DND-41 (cell line): ENCODE measurements at regions not wholly inside any gene's neighbourhood (a gene's known extent, or its start where the extent isn't known, plus 50 kb on each side); places are given as distances from the start of the nearest gene placed in this dataset.

Experiments
- ATAC-seq: fragments of 200-7000 bp; cut with Tn5 transposase; 3 replicates; pipeline ENCODE4 v1.9.1; 2021; ENCODE audit warnings: low read depth; ENCODE audit not compliant: insufficient read depth
- DNase-seq: peaks from one replicate; pipeline ENCODE4 v3.0.0-alpha.2; 2020
- H2AFZ ChIP-seq: 2 replicates; pipeline ENCODE4 v1.6.0; 2012; ENCODE audit warnings: low read depth, low read length
- H3K27ac ChIP-seq: 2 replicates; pipeline ENCODE4 v1.5.1; 2012; ENCODE audit warnings: low read length, inconsistent platforms
- H3K27me3 ChIP-seq: fragments of 200-600 bp; sonication (generic); 2 replicates; pipeline ENCODE4 v1.6.0; 2012; ENCODE audit warnings: low read length, mild to moderate bottlenecking, inconsistent platforms; ENCODE audit not compliant: insufficient read depth, poor library complexity
- H3K36me3 ChIP-seq: 2 replicates; pipeline ENCODE4 v1.5.1; 2012; ENCODE audit warnings: low read length, inconsistent platforms; ENCODE audit not compliant: insufficient read depth
- H3K4me1 ChIP-seq: 2 replicates; pipeline ENCODE4 v1.5.1; 2012; ENCODE audit warnings: mild to moderate bottlenecking, low read length; ENCODE audit not compliant: insufficient read depth
- H3K4me2 ChIP-seq: 2 replicates; pipeline ENCODE4 v1.6.0; 2012; ENCODE audit warnings: mild to moderate bottlenecking, moderate library complexity, low read length, inconsistent platforms; ENCODE audit not compliant: insufficient read depth
- H3K4me3 ChIP-seq, 2 experiments: fragments of 200-600 bp in 1 of 2; shearing (Covaris generic) in 1 of 2; 2 replicates each; pipeline ENCODE4 v1.5.1; 2012 to 2016; ENCODE audit warnings: inconsistent platforms in 2 of 2, low read length in 2 of 2, mild to moderate bottlenecking in 2 of 2, low read depth in 1 of 2, moderate library complexity in 1 of 2
- H3K79me2 ChIP-seq: 2 replicates; pipeline ENCODE4 v1.6.0; 2012; ENCODE audit warnings: low read length, inconsistent platforms; ENCODE audit not compliant: insufficient read depth
- H3K9ac ChIP-seq: 2 replicates; pipeline ENCODE4 v1.6.0; 2012; ENCODE audit warnings: low read depth, mild to moderate bottlenecking, inconsistent platforms, low read length, moderate library complexity
- H3K9me3 ChIP-seq: 2 replicates; pipeline ENCODE4 v1.5.1; 2012; ENCODE audit warnings: low read length, moderate library complexity, mild to moderate bottlenecking, inconsistent platforms; ENCODE audit not compliant: insufficient read depth, severe bottlenecking
- H4K20me1 ChIP-seq: 2 replicates; pipeline ENCODE4 v1.6.0; 2012; ENCODE audit warnings: low read length; ENCODE audit not compliant: insufficient read depth
- CTCF ChIP-seq: IDR thresholded peaks from 2 replicates; pipeline ENCODE4 v1.5.1; 2012; ENCODE audit warnings: borderline replicate concordance, low read length, moderate library complexity, mild to moderate bottlenecking; ENCODE audit not compliant: poor library complexity, severe bottlenecking; ENCODE audit errors: extremely low read depth
- EZH2 ChIP-seq: IDR thresholded peaks from 3 replicates; pipeline ENCODE4 v1.6.1; 2012; ENCODE audit warnings: borderline replicate concordance, low read depth, mild to moderate bottlenecking, moderate library complexity, low read length, inconsistent platforms; ENCODE audit not compliant: severe bottlenecking

DNA sequence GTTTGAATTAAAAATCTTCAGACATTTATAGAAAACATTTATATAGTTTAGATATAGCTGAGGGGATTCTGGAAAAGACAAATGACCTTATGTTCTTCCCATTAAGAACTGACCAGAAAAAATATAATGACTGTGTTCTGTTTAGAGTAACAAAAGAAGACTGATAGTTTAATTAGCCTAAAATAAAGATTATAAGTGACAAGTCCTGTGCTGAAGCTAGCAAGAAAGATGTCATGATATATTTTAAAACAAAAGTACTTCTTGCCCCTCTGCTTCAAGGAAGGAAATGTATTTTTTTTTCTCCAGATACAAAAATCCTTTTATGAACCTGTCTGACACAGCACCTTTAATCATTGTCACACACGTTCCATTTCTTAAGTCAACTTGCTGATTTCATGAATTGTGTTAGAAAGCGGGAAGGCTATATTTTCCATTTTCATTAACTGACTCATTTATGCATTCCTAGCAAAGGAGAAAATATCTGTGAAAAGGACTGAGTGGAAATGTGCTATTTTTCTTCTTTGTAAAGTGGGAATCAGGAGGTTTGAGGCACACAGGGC is 690.7 kb upstream of the GOT2 start:
- Histone ChIP-seq H3K36me3 (no peaks in the 10 kb centered on the region), H3K9me3 (no peaks in the 10 kb centered on the region), H3K79me2 (no peaks in the 10 kb centered on the region)

DNA sequence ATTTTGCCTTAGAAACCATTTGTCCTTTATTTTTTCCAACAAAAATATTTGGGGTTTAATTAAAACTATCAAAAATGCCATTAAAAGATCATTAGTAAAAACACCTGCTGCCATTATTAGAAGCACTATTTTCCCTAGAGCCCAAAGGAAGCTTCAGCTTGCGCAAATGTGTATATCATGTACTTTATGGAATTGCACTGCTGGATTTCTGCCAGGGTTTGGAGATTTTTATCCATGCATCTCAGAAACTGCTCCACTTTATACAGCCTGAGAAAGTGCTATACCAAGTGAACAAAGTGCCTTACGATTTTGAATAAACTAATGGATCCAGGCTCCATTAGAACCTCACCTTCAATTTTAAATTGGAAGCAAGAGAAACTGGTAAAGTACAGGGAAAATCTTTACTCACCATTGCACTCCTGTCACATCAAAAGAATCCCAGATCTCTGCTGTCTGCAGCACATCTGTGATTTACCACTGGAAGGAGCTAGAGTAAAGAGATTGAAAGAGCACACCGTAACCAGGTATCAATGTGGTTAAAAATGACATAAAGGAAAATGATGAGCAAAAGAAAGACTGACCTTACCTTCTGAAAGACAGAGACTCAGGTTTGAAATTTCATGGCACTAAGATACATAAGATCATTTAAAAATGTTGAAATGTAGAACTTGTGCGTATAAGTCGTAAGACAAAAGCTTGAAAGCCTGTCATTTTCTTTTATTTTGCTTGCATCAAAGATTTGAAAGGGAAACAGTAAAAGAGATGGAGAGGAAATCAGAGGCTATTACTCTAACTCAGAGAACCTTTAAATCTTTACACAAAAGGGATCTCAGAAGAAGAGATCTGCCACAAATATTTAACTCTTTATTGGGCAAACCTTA is 678.1 kb upstream of the GOT2 start:
- DNase-seq (no peak), ATAC-seq (no peak)
- H3K36me3 ChIP-seq: no peaks in the 10 kb centered on the region
- H4K20me1 ChIP-seq: no peaks in the 10 kb centered on the region
- no peak overlapping the region for H3K9ac ChIP-seq
- no peaks in the 10 kb centered on the region for H3K9me3 ChIP-seq
- no peak overlapping the region for H3K4me3 ChIP-seq
- no peaks in the 10 kb centered on the region for H3K79me2 ChIP-seq
- no peak overlapping the region for H3K27ac ChIP-seq
- H2AFZ ChIP-seq: no peak overlapping the region
- H3K27me3 ChIP-seq: no peaks in the 10 kb centered on the region
- peak; percentile 32 for TF ChIP-seq CTCF
- TF ChIP-seq EZH2: no peak
- H3K4me2 ChIP-seq: no peak overlapping the region
- H3K4me1 ChIP-seq: no peaks in the 10 kb centered on the region

More for the DNA sequence above, 690.7 kb upstream of the GOT2 start:
- H3K4me2 ChIP-seq: no peak overlapping the region
- TF ChIP-seq CTCF (no peak), EZH2 (no peak)
- no peak overlapping the region for H3K27ac ChIP-seq
- ATAC-seq: no peak
- no peaks in the 10 kb centered on the region for H3K27me3 ChIP-seq
- no peak overlapping the region for H3K9ac ChIP-seq
- no peak overlapping the region for H2AFZ ChIP-seq
- H3K4me1 ChIP-seq: no peaks in the 10 kb centered on the region
- no peak overlapping the region for H3K4me3 ChIP-seq
- no peaks in the 10 kb centered on the region for H4K20me1 ChIP-seq
- DNase-seq: no peak

- H3K4me2 ChIP-seq: no peak overlapping the region
- ATAC-seq (no peak), DNase-seq (no peak)
- H3K36me3 ChIP-seq: no peaks in the 10 kb centered on the region
- H3K27ac ChIP-seq: no peak overlapping the region
- no peaks in the 10 kb centered on the region for H4K20me1 ChIP-seq
- no peaks in the 10 kb centered on the region for H3K27me3 ChIP-seq
- no peak overlapping the region for H3K9ac ChIP-seq
- no peaks in the 10 kb centered on the region for H3K9me3 ChIP-seq
- no peaks in the 10 kb centered on the region for H3K79me2 ChIP-seq
- no peak overlapping the region for H2AFZ ChIP-seq
- H3K4me3 ChIP-seq: no peak overlapping the region
- no peak for TF ChIP-seq CTCF
- no peak for TF ChIP-seq EZH2
- no peaks in the 10 kb centered on the region for H3K4me1 ChIP-seq
These were observed 676.3 kb upstream of the GOT2 start for GRCh38 chr16:59410451-59410850.
